OCI-LY7 (cell line): ENCODE measurements at regions not wholly inside any gene's neighbourhood (a gene's known extent, or its start where the extent isn't known, plus 50 kb on each side); places are given as distances from the start of the nearest gene placed in this dataset.

Experiments used
- BruUV-seq: library from RNA; stranded (reverse); fragments of 400-500 nt; replicated peaks from 2 replicates; lab custom pipeline; 2021; lab: Mats Ljungman, UMichigan
- CTCF ChIA-PET: fragments of 300-600 bp; sonication (Branson Sonifier 250); formaldehyde crosslinking; loops from one replicate; lab custom pipeline; 2022; ENCODE audit warnings: antibody characterized with exemption; ENCODE audit not compliant: unreplicated experiment; lab: Charles Lee
- POLR2A ChIA-PET: fragments of 300-600 bp; sonication (Branson Sonifier 250); formaldehyde crosslinking; loops from one replicate; lab custom pipeline; 2022; ENCODE audit warnings: antibody characterized with exemption; lab: Charles Lee
- DNase-seq: peaks from one replicate; pipeline ENCODE4 v3.0.0-alpha.2; 2015; ENCODE audit warnings: low spot score
- H2AFZ ChIP-seq: fragments of 200-600 bp; sonication (generic), shearing (Covaris generic); 2 replicates; pipeline ENCODE4 v1.6.1; 2014; ENCODE audit warnings: mild to moderate bottlenecking, antibody characterized with exemption, low read length, moderate library complexity
- H3K27ac ChIP-seq: fragments of 200-600 bp; sonication (generic); 2 replicates; pipeline ENCODE4 v1.5.1; 2014; ENCODE audit warnings: mixed run types, low read depth, mild to moderate bottlenecking, moderate library complexity, low read length, inconsistent platforms; ENCODE audit not compliant: poor library complexity, severe bottlenecking
- H3K36me3 ChIP-seq: fragments of 200-600 bp; sonication (generic); 2 replicates; pipeline ENCODE4 v1.6.1; 2014; ENCODE audit warnings: mild to moderate bottlenecking, antibody characterized with exemption, low read length, moderate library complexity, mixed read lengths; ENCODE audit not compliant: insufficient read depth
- H3K4me1 ChIP-seq: fragments of 200-600 bp; sonication (generic); 2 replicates; pipeline ENCODE4 v1.5.1; 2014; ENCODE audit warnings: mild to moderate bottlenecking, low read length; ENCODE audit not compliant: insufficient read depth, poor library complexity, severe bottlenecking
- H3K4me2 ChIP-seq: fragments of 200-600 bp; sonication (generic); 2 replicates; pipeline ENCODE4 v1.6.1; 2014; ENCODE audit warnings: mild to moderate bottlenecking, low read length
- H3K4me3 ChIP-seq: fragments of 200-600 bp; sonication (generic); 2 replicates; pipeline ENCODE4 v1.5.1; 2014; ENCODE audit warnings: mild to moderate bottlenecking, low read depth, low read length; ENCODE audit not compliant: poor library complexity, severe bottlenecking
- H3K79me2 ChIP-seq: fragments of 200-600 bp; sonication (generic); 2 replicates; pipeline ENCODE4 v1.6.1; 2016; ENCODE audit warnings: low read depth, mild to moderate bottlenecking, low read length, moderate library complexity, mixed read lengths; ENCODE audit not compliant: insufficient read depth
- H3K9me2 ChIP-seq: fragments of 200-600 bp; sonication (generic); 2 replicates; pipeline ENCODE4 v1.6.1; 2016; ENCODE audit warnings: mild to moderate bottlenecking, low read length, mixed read lengths; ENCODE audit not compliant: insufficient read depth
- H3K9me3 ChIP-seq: fragments of 200-600 bp; sonication (generic); 2 replicates; pipeline ENCODE4 v1.6.1; 2014; ENCODE audit warnings: mild to moderate bottlenecking, mixed run types, low read length, mixed read lengths
- H4K20me1 ChIP-seq: fragments of 200-600 bp; sonication (generic); 2 replicates; pipeline ENCODE4 v1.6.1; 2014; ENCODE audit warnings: mild to moderate bottlenecking, antibody characterized with exemption, low read length, moderate library complexity, mixed read lengths; ENCODE audit not compliant: insufficient read depth
- CTCF ChIP-seq: fragments of 200-600 bp; sonication (generic); conservative IDR thresholded peaks from 2 replicates; pipeline ENCODE4 v1.5.1; 2014; ENCODE audit warnings: mild to moderate bottlenecking, antibody characterized with exemption, low read length, moderate library complexity, mixed read lengths
- EZH2phosphoT487 ChIP-seq: fragments of 200-600 bp; sonication (generic); IDR thresholded peaks from 2 replicates; pipeline ENCODE4 v1.6.1; 2018; ENCODE audit warnings: low read depth, borderline replicate concordance, mild to moderate bottlenecking, mixed run types, antibody characterized with exemption, low read length, moderate library complexity, mixed read lengths
- intact Hi-C: fragments of 100-400 bp; cut with micrococcal nuclease; formaldehyde crosslinking; loops from one replicate; pipeline ENCODE4 v1.10.0; 2022; ENCODE audit not compliant: unreplicated experiment

GRCh38 chr2:17070711-17071110, 405.1 kb upstream of the CYRIA start:
- no peak overlapping the region for H3K4me2 ChIP-seq
- CTCF ChIA-PET = no interaction called here
- H2AFZ ChIP-seq = no peak overlapping the region
- no peaks in the 10 kb centered on the region for H3K9me3 ChIP-seq
- no TSS peak for BruUV-seq
- intact Hi-C loops = no loop called here
- H3K36me3 ChIP-seq = no peaks in the 10 kb centered on the region
- DNase-seq = no peak
- TF ChIP-seq CTCF (no peak), EZH2phosphoT487 (no peak)
- no peaks in the 10 kb centered on the region for H3K79me2 ChIP-seq
- H3K27ac ChIP-seq = no peak overlapping the region
- H3K9me2 ChIP-seq = no peaks in the 10 kb centered on the region
- POLR2A ChIA-PET = interaction anchor here (0.6 to 0.8 kb wide), 2 partner anchors 12 to 16 kb away, joined by 3 read pairs; no protein-coding TSS in a partner anchor
- no peaks in the 10 kb centered on the region for H4K20me1 ChIP-seq
- H3K4me1 ChIP-seq = no peaks in the 10 kb centered on the region
- H3K4me3 ChIP-seq = no peak overlapping the region

- Histone ChIP-seq H3K4me2 (no peak overlapping the region), H3K4me3 (no peak overlapping the region), H4K20me1 (no peaks in the 10 kb centered on the region), H3K4me1 (no peaks in the 10 kb centered on the region), H3K27ac (no peak overlapping the region), H3K36me3 (no peaks in the 10 kb centered on the region), H3K79me2 (no peaks in the 10 kb centered on the region), H2AFZ (no peak overlapping the region), H3K9me3 (no peaks in the 10 kb centered on the region), H3K9me2 (no peaks in the 10 kb centered on the region)
- intact Hi-C loops = no loop called here
- ChIA-PET POLR2A (interaction anchor here (0.7 kb wide), 1 partner anchor 34 kb away, joined by 3 read pairs; no protein-coding TSS in a partner anchor), CTCF (no interaction called here)
- BruUV-seq = no TSS peak
- DNase-seq = no peak
- no peak for TF ChIP-seq CTCF
- no peak for TF ChIP-seq EZH2phosphoT487
Observed at GRCh38 chr2:17069564-17069963, 403.9 kb upstream of the CYRIA start.

GRCh38 chr2:17068021-17068420, 402.4 kb upstream of the CYRIA start:
- Histone ChIP-seq H3K36me3 (no peaks in the 10 kb centered on the region), H2AFZ (no peak overlapping the region), H3K4me2 (no peak overlapping the region), H3K27ac (no peak overlapping the region), H3K4me1 (no peaks in the 10 kb centered on the region), H4K20me1 (no peaks in the 10 kb centered on the region), H3K4me3 (no peak overlapping the region), H3K9me2 (no peaks in the 10 kb centered on the region), H3K9me3 (no peaks in the 10 kb centered on the region), H3K79me2 (no peaks in the 10 kb centered on the region)
- intact Hi-C loops = no loop called here
- no peak for DNase-seq
- ChIA-PET CTCF (no interaction called here), POLR2A (interaction anchor here (0.7 kb wide), 1 partner anchor 8 kb away, joined by 3 read pairs; no protein-coding TSS in a partner anchor)
- TF ChIP-seq CTCF (no peak), EZH2phosphoT487 (no peak)
- no TSS peak for BruUV-seq
